Islet of Langerhans (tissue), 1 donor: ENCODE measurements at regions not wholly inside any gene's neighbourhood (a gene's known extent, or its start where the extent isn't known, plus 50 kb on each side); places are given as distances from the start of the nearest gene placed in this dataset.
"Not testable (repeated sequence)": the region's sequence is repeated elsewhere in the genome, so short reads cannot be mapped to it uniquely, and the experiment has no call there.

Experiments
- FAIRE-seq: peaks from one replicate; lab custom pipeline; 2011; peaks lifted over from hg19 to GRCh38; lab: Jason Lieb, UNC

DNA sequence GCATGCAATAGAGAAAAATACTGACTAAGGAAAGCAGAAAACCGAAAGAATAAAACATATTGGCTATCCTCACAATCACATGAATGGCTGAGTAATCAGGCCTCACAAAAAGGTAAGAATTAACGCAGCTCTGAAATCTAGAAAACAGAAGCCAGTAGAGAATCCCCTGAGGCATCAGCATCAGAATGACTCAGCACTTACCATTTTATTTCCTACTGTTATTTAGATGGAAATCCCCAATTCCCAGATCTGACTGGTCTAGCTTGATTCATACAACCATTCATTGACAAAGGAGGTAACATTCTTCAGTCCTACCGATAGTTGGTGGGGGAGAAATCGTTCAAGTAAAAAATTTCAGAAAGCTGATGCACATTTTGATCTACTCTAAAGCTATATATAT is 1408.4 kb upstream of the WWC1 start:
- no peak for FAIRE-seq

- FAIRE-seq, result no peak
These were observed 1393.3 kb upstream of the WWC1 start for GRCh38 chr5:166898166-166898565.

DNA sequence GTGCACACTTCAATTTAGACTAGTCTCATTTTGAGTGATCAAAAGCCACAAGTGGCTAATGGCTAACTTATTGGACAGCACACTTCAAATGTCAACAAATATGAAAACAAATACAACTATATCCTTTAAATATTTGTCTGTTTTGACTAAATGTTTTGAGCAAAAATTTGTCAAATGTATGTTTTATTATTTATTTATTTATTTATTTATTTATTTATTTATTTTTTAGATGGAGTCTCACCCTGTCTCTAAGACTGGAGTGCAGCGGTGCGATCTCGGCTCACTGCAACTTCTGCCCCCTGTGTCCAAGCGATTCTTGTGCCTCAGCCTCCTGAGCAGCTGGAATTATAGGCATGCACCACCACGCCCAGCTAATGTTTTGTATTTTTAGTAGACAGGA is 1392.1 kb upstream of the WWC1 start:
- no peak for FAIRE-seq

GRCh38 chr5:166904571-166904970 is 1386.9 kb upstream of the WWC1 start:
- no peak for FAIRE-seq

- FAIRE-seq, result no peak
These were observed 1384.3 kb upstream of the WWC1 start for GRCh38 chr5:166906991-166907713.

GRCh38 chr5:166909040-166909439 is 1382.4 kb upstream of the WWC1 start:
- no peak for FAIRE-seq

- FAIRE-seq, result no peak
These were observed 1381.5 kb upstream of the WWC1 start for GRCh38 chr5:166909926-166910325.

DNA sequence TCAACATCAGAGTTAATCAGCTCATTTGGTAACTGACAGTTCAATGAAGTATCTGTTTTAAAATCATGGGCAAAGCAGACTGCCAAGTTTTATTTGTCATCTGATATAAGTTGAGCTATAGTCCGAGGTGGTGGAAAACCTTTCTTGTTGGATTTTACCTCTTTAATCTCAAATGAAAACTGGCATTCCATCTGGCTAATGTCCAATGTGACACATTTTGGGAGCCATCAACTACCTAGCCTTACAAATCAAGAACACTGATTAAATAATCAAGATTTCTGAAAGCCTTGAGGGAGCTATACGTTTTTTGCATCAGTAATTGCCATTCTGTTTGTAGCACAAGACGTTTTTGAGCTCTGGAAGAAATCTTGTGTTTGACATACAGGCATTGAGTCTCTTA is 1380.5 kb upstream of the WWC1 start:
- FAIRE-seq, result no peak

GRCh38 chr5:166916021-166916420 is 1375.4 kb upstream of the WWC1 start:
- FAIRE-seq, result no peak

DNA sequence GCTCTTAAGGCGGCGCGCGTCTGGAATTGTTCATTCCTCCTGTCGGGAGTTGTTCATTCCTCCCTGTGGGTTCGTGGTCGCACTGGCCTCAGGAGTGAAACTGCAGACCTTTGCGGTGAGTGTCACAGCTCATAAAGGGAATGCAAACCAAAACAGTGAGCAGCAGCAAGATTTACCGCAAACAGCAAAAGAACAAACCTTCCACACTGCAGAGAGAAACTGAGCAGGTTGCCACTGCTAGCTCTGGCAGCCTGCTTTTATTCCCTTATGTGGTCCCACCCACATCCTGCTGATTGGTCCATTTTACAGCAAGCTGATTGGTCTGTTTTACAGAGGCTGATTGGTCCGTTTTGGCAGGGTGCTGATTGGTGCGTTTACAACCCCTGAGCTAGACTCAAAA is 1365.3 kb upstream of the WWC1 start:
- no peak for FAIRE-seq

GRCh38 chr5:166926806-166927475 is 1364.5 kb upstream of the WWC1 start:
- not testable (repeated sequence) for FAIRE-seq

DNA sequence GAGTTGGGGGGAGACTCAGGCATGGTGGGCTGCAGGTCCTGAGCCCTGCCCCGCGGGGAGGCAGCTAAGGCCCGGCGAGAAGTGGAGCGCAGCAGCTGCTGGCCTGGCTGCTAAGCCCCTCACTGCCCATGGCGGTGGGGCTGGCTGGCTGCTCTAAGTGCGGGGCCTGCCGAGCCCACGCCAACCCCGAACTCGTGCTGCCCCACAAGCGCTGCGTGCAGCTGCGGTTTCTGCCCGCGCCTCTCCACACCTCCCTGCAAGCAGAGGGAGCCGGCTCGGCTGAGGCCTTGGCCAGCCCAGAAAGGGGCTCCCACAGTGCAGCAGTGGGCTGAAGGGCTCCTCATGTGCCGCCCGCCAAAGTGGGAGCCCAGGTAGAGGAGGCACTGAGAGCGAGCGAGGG is 1355.1 kb upstream of the WWC1 start:
- no peak for FAIRE-seq

DNA sequence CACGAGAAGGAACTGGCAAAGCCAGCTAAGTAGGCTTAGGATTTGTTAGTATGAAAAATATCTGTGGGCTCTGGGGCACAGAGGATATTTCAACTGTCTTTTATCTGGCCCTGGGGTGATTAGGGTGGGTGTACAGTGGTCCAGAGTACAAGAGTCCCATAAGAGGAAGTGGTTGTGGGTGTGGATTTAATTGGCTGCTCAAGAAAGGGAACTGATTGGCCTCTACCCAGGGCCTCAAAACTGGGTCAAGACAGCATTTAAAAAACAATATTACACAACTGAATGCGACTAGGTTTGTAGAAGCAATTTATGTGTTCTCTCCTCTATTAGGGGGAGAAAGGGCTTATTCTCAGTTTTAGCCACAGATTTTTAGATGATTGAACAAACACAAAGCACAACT is 1353.4 kb upstream of the WWC1 start:
- FAIRE-seq, result no peak

- FAIRE-seq, result no peak
These were observed 1348.5 kb upstream of the WWC1 start for GRCh38 chr5:166942948-166943347.

- no peak for FAIRE-seq
These were observed 1344.4 kb upstream of the WWC1 start for GRCh38 chr5:166947045-166947444.

- FAIRE-seq, result no peak
These were observed 1342.8 kb upstream of the WWC1 start for GRCh38 chr5:166948679-166949078.

DNA sequence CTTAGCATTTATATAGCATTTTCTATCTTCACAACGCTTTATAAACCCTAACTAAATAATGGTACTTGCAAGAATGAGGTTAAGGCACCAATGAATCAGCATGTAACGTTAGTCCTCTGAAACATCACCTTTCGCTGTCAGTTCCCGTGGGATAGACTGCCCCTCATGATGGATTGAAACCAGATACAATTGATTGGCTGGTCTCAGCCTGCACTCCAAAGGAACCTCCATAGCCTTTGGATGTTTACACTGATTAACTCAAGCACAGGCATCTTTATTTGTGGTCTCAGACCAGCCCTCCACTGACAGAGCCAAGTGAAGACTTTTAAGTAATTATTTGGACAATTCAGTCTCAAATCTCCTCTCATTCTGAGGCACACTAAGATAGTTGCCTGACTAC is 1339.4 kb upstream of the WWC1 start:
- FAIRE-seq, result no peak

DNA sequence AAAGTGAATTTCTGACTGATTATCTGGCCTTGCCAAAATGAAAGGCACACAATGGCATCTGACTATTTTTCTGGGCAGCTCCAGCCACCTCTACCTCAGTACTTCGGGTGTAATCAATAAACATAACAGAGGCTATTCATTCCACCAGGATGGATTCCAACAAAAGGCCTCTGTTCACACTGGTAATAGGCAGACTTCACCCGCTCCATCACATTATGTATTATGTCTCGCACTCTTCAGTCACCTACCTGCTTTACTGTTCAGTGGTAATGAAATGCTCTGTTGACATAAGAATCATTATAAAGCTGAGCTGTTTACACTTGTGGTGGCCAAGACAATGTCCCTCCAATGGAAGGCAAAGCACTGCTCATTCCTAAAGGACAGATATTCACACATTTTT is 1333.7 kb upstream of the WWC1 start:
- no peak for FAIRE-seq

DNA sequence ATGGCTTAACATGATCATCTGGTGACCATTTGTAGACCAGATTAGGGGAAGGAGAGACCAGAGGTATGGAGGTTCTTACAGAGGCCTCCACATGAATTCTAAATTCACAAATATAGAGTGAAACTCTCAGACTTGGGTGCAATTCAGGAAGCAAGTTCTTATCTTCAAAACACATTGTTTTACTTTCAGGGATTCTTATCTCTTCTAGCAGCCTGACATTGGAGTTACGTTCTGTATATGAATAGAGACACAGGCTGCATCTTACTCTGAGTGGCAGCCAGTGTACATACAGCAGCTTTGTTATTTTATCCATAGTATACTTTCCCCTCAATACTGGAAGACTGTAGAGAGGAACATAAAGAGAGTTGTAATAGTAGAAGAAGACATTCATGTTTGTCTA is 1331.7 kb upstream of the WWC1 start:
- no peak for FAIRE-seq

DNA sequence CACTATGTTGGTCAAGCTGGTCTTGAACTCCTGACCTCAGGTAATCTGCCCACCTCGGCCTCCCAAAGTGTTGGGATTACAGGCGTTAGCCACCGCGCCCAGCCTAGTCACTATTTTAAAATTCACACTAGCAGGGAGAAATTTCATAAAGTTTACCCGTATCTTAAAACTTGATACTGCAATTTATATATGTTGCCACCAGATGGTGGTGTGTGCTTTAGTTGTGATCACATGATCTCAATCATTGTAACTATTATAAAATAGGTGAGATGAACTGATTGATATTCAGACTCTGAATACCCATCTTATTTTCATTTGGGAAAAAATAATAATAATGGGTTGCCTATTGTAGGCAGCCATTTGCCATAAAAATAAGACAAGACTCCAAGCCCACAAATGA is 1330.4 kb upstream of the WWC1 start:
- no peak for FAIRE-seq

DNA sequence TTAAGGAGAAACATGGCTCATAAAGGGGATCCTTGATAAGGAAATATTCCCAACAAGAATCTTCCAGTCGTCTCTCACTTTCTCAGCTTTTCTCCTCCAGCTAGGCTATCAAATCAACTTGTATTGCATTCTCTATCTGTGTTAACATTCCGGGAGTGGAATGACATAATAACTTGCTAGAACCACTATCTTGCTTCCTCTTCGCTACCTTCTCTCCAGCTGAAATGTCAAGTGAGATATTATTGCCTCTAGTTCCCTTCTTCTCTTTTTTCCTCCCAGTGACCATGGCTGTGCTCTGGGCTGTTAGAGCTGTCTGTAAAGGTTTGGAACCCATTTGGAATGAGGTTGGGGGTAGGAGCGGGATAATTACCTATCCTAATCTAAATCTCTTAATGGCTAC is 1329.5 kb upstream of the WWC1 start:
- FAIRE-seq, result no peak

DNA sequence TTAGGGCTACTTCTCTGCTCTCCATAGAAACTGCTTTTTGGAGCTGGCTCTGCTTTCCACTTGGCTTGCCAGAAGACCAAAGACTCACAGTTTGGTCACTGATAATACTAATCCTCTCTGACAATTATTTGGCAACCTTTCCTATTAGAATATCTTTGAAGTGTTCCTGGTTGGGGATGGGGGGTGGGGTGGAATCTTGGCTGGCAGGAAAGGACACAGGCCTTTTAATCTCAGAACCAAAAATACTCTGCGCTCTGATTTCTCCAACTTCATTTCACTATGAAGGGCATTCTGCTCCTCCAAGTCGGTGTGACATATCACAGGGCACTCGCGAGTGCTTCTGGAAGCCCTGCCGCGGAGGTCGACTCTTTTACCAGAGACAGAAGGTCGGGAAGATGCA is 1329.0 kb upstream of the WWC1 start:
- FAIRE-seq, result no peak

DNA sequence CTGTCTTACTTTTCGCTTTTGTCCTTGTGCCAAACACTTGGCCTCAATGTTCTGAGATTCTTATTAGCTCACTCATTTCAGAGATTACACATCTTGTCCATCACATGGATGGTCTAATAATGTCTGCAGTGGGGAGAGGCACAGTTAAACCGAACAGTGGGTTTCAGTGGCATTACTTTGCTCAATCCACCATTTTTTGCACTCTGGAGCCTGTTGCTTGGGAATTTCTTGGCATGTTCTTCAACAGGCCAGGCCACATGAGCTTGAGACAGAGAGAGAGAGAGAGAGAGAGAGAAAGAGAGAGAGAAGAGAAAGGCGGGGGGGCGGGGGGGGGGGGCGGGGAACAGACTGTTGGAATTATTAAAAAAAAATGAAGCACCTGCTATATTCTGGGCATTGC is 1327.8 kb upstream of the WWC1 start:
- no peak for FAIRE-seq

GRCh38 chr5:166977911-166978422 is 1313.5 kb upstream of the WWC1 start:
- FAIRE-seq, result no peak
